ENCODE measurements at regions not wholly inside any gene's neighbourhood (a gene's known extent, or its start where the extent isn't known, plus 50 kb on each side); places are given as distances from the start of the nearest gene placed in this dataset.

- DNase-seq (ENCODE audit: low read depth), result no peak
Observed at GRCh38 chr5:142434322-142434612, 109.4 kb upstream of the SPRY4 start.

- no peak for DNase-seq (ENCODE audit: low read depth)
Observed at GRCh38 chr5:142433526-142434321, 108.9 kb upstream of the SPRY4 start.

- peak; percentile 63 for DNase-seq (ENCODE audit: low read depth)
Observed at GRCh38 chr5:142432961-142433360, 108.1 kb upstream of the SPRY4 start.

GRCh38 chr5:142432369-142432863 is 107.6 kb upstream of the SPRY4 start:
- DNase-seq (ENCODE audit: low read depth), result peak; percentile 9

- no peak for DNase-seq (ENCODE audit: low read depth)
Observed at GRCh38 chr5:142428773-142429473, 104.1 kb upstream of the SPRY4 start.

GRCh38 chr5:142428036-142428772 is 103.4 kb upstream of the SPRY4 start:
- DNase-seq (ENCODE audit: low read depth), result no peak

- DNase-seq (ENCODE audit: low read depth), result no peak
Observed at GRCh38 chr5:142427529-142427928, 102.7 kb upstream of the SPRY4 start.

- no peak for DNase-seq (ENCODE audit: low read depth)
Observed at GRCh38 chr5:142427015-142427364, 102.2 kb upstream of the SPRY4 start.

- peak; percentile 44 for DNase-seq (ENCODE audit: low read depth)
Observed at GRCh38 chr5:142426129-142427014, 101.6 kb upstream of the SPRY4 start.

GRCh38 chr5:142425286-142426065 is 100.7 kb upstream of the SPRY4 start:
- no peak for DNase-seq (ENCODE audit: low read depth)

GRCh38 chr5:142422429-142422828 is 97.6 kb upstream of the SPRY4 start:
- DNase-seq (ENCODE audit: low read depth), result no peak

- DNase-seq (ENCODE audit: low read depth), result no peak
Observed at GRCh38 chr5:142421621-142422397, 97.0 kb upstream of the SPRY4 start.

GRCh38 chr5:142421228-142421617 is 96.4 kb upstream of the SPRY4 start:
- DNase-seq (ENCODE audit: low read depth), result no peak

GRCh38 chr5:142420561-142421227 is 95.9 kb upstream of the SPRY4 start:
- no peak for DNase-seq (ENCODE audit: low read depth)

- DNase-seq (ENCODE audit: low read depth), result no peak
Observed at GRCh38 chr5:142412581-142412980, 87.8 kb upstream of the SPRY4 start.

- DNase-seq (ENCODE audit: low read depth), result no peak
Observed at GRCh38 chr5:142411656-142412425, 87.0 kb upstream of the SPRY4 start.

- DNase-seq (ENCODE audit: low read depth), result no peak
Observed at GRCh38 chr5:142411103-142411502, 86.3 kb upstream of the SPRY4 start.

GRCh38 chr5:142408981-142409481 is 84.2 kb upstream of the SPRY4 start:
- DNase-seq (ENCODE audit: low read depth), result no peak

GRCh38 chr5:142408536-142408935 is 83.7 kb upstream of the SPRY4 start:
- DNase-seq (ENCODE audit: low read depth), result no peak

Data from T-helper 22 cell (primary cell).